ENCODE measurements at regions not wholly inside any gene's neighbourhood (a gene's known extent, or its start where the extent isn't known, plus 50 kb on each side); places are given as distances from the start of the nearest gene placed in this dataset.

DNA sequence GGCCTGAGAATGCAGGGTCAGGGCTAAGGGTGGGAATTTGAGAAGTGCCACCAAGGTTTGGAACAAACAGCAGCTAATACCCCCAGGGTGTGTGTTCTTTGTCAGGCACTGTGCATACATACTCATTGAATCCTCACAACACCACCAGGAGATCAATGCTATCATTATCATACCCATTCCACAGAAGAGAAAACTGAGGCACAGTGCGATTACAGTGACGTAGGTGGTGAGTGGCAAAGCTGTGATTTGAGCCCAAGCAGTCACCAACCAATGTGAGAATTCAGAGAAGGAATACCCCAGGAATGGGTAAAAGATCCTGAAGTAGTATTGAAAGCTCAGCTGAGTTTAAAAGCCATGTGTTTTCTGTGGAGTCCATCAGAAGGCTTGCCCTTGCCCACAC lies 281.6 kb upstream of the MGAT5 start:
- no peak for TF ChIP-seq CTCF (IDR thresholded peaks at IDR 0.05; ENCODE audit: poor library complexity, severe bottlenecking)
- TF ChIP-seq POLR2AphosphoS5 (IDR thresholded peaks at IDR 0.05) = no peak
- TF ChIP-seq EZH2 (IDR thresholded peaks at IDR 0.05; ENCODE audit: borderline replicate concordance, insufficient read depth, low read length, poor library complexity, severe bottlenecking) = no peak
- TF ChIP-seq SMC3 (conservative IDR thresholded peaks at IDR 0.05; ENCODE audit: poor library complexity) = no peak
- no peak for TF ChIP-seq MXI1 (conservative IDR thresholded peaks at IDR 0.05; ENCODE audit: poor library complexity, severe bottlenecking)
- no peak for TF ChIP-seq TAF1 (IDR thresholded peaks at IDR 0.05; ENCODE audit: low read depth)
- no peak for TF ChIP-seq EP300 (conservative IDR thresholded peaks at IDR 0.05; ENCODE audit: poor library complexity, severe bottlenecking)
- TF ChIP-seq RAD21 (conservative IDR thresholded peaks at IDR 0.05) = no peak
